Left ventricle myocardium inferior (tissue), 1 donor: ENCODE measurements at regions not wholly inside any gene's neighbourhood (a gene's known extent, or its start where the extent isn't known, plus 50 kb on each side); places are given as distances from the start of the nearest gene placed in this dataset.

ENCODE experiments used
- DNase-seq: peaks from one replicate; pipeline ENCODE4 v3.0.0-alpha.2; 2020
- H3K27ac ChIP-seq: fragments of 200-600 bp; replicated peaks from 2 replicates; pipeline ENCODE4 v1.8.0; 2021
- H3K27me3 ChIP-seq: fragments of 200-600 bp; 2 replicates; pipeline ENCODE4 v1.8.0; 2021; ENCODE audit warnings: low read depth
- H3K36me3 ChIP-seq: fragments of 200-600 bp; 2 replicates; pipeline ENCODE4 v1.8.0; 2021
- H3K4me1 ChIP-seq: fragments of 200-600 bp; 2 replicates; pipeline ENCODE4 v1.8.0; 2021
- H3K4me3 ChIP-seq: fragments of 200-600 bp; 2 replicates; pipeline ENCODE4 v1.8.0; 2021; ENCODE audit warnings: mild to moderate bottlenecking, moderate library complexity
- H3K9me3 ChIP-seq: fragments of 200-600 bp; replicated peaks from 2 replicates; pipeline ENCODE4 v1.8.0; 2021
- CTCF ChIP-seq: fragments of 200-600 bp; IDR thresholded peaks from 2 replicates; pipeline ENCODE4 v1.8.0; 2021; ENCODE audit warnings: antibody characterized with exemption, mild to moderate bottlenecking, borderline replicate concordance
- intact Hi-C: fragments of 100-400 bp; cut with micrococcal nuclease; formaldehyde crosslinking; loops from one replicate; pipeline ENCODE4 v1.11.0; 2022
- donor health status: DM: no; HTN: yes; CAD: no; lungs with severe emphysema.

- Histone ChIP-seq H3K36me3 (no peaks in the 10 kb centered on the region), H3K4me1 (no peaks in the 10 kb centered on the region), H3K4me3 (no peak overlapping the region), H3K27me3 (peaks cover 66% of the 10 kb centered on the region), H3K9me3 (no peaks in the 10 kb centered on the region), H3K27ac (no peak overlapping the region)
- intact Hi-C loops: no loop called here
- TF ChIP-seq CTCF: no peak
- no peak for DNase-seq
Observed at GRCh38 chr18:47689371-47689770, 241.1 kb downstream of the SMAD2 start.

- H3K27me3 ChIP-seq: peaks cover 51% of the 10 kb centered on the region
- no peaks in the 10 kb centered on the region for H3K4me1 ChIP-seq
- intact Hi-C loops: no loop called here
- H3K36me3 ChIP-seq: no peaks in the 10 kb centered on the region
- no peak for DNase-seq
- no peak overlapping the region for H3K4me3 ChIP-seq
- TF ChIP-seq CTCF: no peak
- H3K9me3 ChIP-seq: no peaks in the 10 kb centered on the region
- H3K27ac ChIP-seq: no peak overlapping the region
Observed at GRCh38 chr18:47686806-47687205, 243.7 kb downstream of the SMAD2 start.

- Histone ChIP-seq H3K4me3 (no peak overlapping the region), H3K4me1 (no peaks in the 10 kb centered on the region), H3K27ac (no peak overlapping the region), H3K27me3 (peaks cover 46% of the 10 kb centered on the region), H3K36me3 (no peaks in the 10 kb centered on the region), H3K9me3 (no peaks in the 10 kb centered on the region)
- TF ChIP-seq CTCF: no peak
- DNase-seq: no peak
- intact Hi-C loops: no loop called here
Observed at GRCh38 chr18:47683774-47684173, 246.7 kb downstream of the SMAD2 start.

GRCh38 chr18:47682876-47683275 lies 247.6 kb downstream of the SMAD2 start:
- TF ChIP-seq CTCF: no peak
- H3K4me1 ChIP-seq: no peaks in the 10 kb centered on the region
- H3K27me3 ChIP-seq: peaks cover 50% of the 10 kb centered on the region
- intact Hi-C loops: no loop called here
- H3K9me3 ChIP-seq: no peaks in the 10 kb centered on the region
- no peaks in the 10 kb centered on the region for H3K36me3 ChIP-seq
- H3K27ac ChIP-seq: no peak overlapping the region
- H3K4me3 ChIP-seq: no peak overlapping the region
- no peak for DNase-seq

GRCh38 chr18:47680488-47680887 lies 250.0 kb downstream of the SMAD2 start:
- no peaks in the 10 kb centered on the region for H3K36me3 ChIP-seq
- no peak overlapping the region for H3K27ac ChIP-seq
- H3K27me3 ChIP-seq: peaks cover 49% of the 10 kb centered on the region
- TF ChIP-seq CTCF: no peak
- intact Hi-C loops: no loop called here
- H3K9me3 ChIP-seq: no peaks in the 10 kb centered on the region
- no peak overlapping the region for H3K4me3 ChIP-seq
- DNase-seq: no peak
- no peaks in the 10 kb centered on the region for H3K4me1 ChIP-seq

GRCh38 chr18:47679864-47680263 lies 250.6 kb downstream of the SMAD2 start:
- peaks cover 49% of the 10 kb centered on the region for H3K27me3 ChIP-seq
- TF ChIP-seq CTCF: no peak
- DNase-seq: no peak
- no peak overlapping the region for H3K4me3 ChIP-seq
- H3K27ac ChIP-seq: no peak overlapping the region
- no peaks in the 10 kb centered on the region for H3K9me3 ChIP-seq
- no peaks in the 10 kb centered on the region for H3K36me3 ChIP-seq
- intact Hi-C loops: no loop called here
- H3K4me1 ChIP-seq: no peaks in the 10 kb centered on the region
